ENCODE measurements at regions not wholly inside any gene's neighbourhood (a gene's known extent, or its start where the extent isn't known, plus 50 kb on each side); places are given as distances from the start of the nearest gene placed in this dataset.

GRCh38 chr4:26152056-26152455 is 168.8 kb upstream of the RBPJ start:
- Histone ChIP-seq H3K27me3 (ENCODE audit: insufficient read depth, low read length) (no peaks in the 10 kb centered on the region), H3K4me3 (ENCODE audit: low read length) (no peak overlapping the region), H3K9ac (ENCODE audit: low read depth, low read length) (no peak overlapping the region), H3K36me3 (ENCODE audit: insufficient read depth, low read depth, low read length) (no peaks in the 10 kb centered on the region), H3K4me1 (ENCODE audit: insufficient read depth, low read length) (no peaks in the 10 kb centered on the region), H3K27ac (ENCODE audit: low read length) (no peak overlapping the region), H3K9me3 (ENCODE audit: insufficient read depth, low read depth, low read length) (no peaks in the 10 kb centered on the region)

- H3K36me3 ChIP-seq (ENCODE audit: insufficient read depth, low read depth, low read length): no peaks in the 10 kb centered on the region
- no peak overlapping the region for H3K27ac ChIP-seq (ENCODE audit: low read length)
- H3K4me1 ChIP-seq (ENCODE audit: insufficient read depth, low read length): no peaks in the 10 kb centered on the region
- H3K4me3 ChIP-seq (ENCODE audit: low read length): no peak overlapping the region
- H3K9ac ChIP-seq (ENCODE audit: low read depth, low read length): no peak overlapping the region
- no peaks in the 10 kb centered on the region for H3K9me3 ChIP-seq (ENCODE audit: insufficient read depth, low read depth, low read length)
- H3K27me3 ChIP-seq (ENCODE audit: insufficient read depth, low read length): no peaks in the 10 kb centered on the region
Measured at GRCh38 chr4:26157541-26157940, 163.3 kb upstream of the RBPJ start.

GRCh38 chr4:26160591-26160990 is 160.2 kb upstream of the RBPJ start:
- no peaks in the 10 kb centered on the region for H3K9me3 ChIP-seq (ENCODE audit: insufficient read depth, low read depth, low read length)
- H3K4me3 ChIP-seq (ENCODE audit: low read length): no peak overlapping the region
- no peak overlapping the region for H3K27ac ChIP-seq (ENCODE audit: low read length)
- H3K36me3 ChIP-seq (ENCODE audit: insufficient read depth, low read depth, low read length): no peaks in the 10 kb centered on the region
- H3K27me3 ChIP-seq (ENCODE audit: insufficient read depth, low read length): no peaks in the 10 kb centered on the region
- no peak overlapping the region for H3K9ac ChIP-seq (ENCODE audit: low read depth, low read length)
- peaks cover 6% of the 10 kb centered on the region; the same call in 1 of the 2 replicates for H3K4me1 ChIP-seq (ENCODE audit: insufficient read depth, low read length)

DNA sequence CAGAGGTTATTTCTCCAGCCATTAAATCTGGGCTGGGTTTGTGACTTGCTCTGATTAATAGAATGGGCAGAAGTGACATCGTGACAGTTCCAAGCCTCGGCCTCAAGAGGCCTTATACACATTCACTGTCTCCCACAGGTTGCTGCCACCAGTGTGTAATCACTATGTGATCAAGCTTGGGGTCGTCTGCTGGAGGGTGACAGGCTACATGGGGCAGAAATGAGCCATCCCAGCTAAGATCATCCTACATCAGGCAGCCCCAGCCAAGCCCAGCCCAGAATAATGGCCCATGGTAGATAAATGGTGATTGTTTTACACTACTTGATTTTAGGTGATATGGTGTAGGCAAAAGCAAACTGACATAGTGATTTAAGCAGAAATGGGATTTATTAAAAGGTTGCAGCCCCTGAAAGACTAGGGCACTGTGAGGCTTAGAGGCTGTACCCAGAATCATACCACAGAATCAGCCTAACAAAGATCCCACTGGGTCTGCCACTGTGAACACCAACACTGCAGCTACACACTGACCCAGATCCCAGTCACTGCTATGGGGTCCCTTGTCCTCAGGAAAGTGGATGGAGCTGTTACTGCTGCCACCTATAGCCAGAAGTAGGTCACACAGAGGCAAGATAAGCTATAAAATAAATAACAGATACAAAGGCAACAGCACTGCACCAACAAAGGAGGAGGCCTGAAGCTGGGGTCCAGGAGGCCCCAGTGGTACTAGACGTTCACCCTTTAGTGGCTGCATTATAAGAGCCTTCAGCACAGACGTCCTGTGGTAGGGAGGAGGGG is 159.6 kb upstream of the RBPJ start:
- Histone ChIP-seq H3K9ac (ENCODE audit: low read depth, low read length) (no peak overlapping the region), H3K27me3 (ENCODE audit: insufficient read depth, low read length) (no peaks in the 10 kb centered on the region)

GRCh38 chr4:26162101-26162500 is 158.7 kb upstream of the RBPJ start:
- H3K4me3 ChIP-seq (ENCODE audit: low read length): no peak overlapping the region
- H3K4me1 ChIP-seq (ENCODE audit: insufficient read depth, low read length): peaks cover 6% of the 10 kb centered on the region; the same call in 1 of the 2 replicates
- no peaks in the 10 kb centered on the region for H3K27me3 ChIP-seq (ENCODE audit: insufficient read depth, low read length)
- no peaks in the 10 kb centered on the region for H3K9me3 ChIP-seq (ENCODE audit: insufficient read depth, low read depth, low read length)
- no peak overlapping the region for H3K9ac ChIP-seq (ENCODE audit: low read depth, low read length)
- no peak overlapping the region for H3K27ac ChIP-seq (ENCODE audit: low read length)
- H3K36me3 ChIP-seq (ENCODE audit: insufficient read depth, low read depth, low read length): no peaks in the 10 kb centered on the region

More for the DNA sequence above, 159.6 kb upstream of the RBPJ start:
- H3K4me3 ChIP-seq (ENCODE audit: low read length): no peak overlapping the region
- H3K4me1 ChIP-seq (ENCODE audit: insufficient read depth, low read length): peaks cover 6% of the 10 kb centered on the region; the same call in 1 of the 2 replicates
- no peaks in the 10 kb centered on the region for H3K36me3 ChIP-seq (ENCODE audit: insufficient read depth, low read depth, low read length)
- no peak overlapping the region for H3K27ac ChIP-seq (ENCODE audit: low read length)
- H3K9me3 ChIP-seq (ENCODE audit: insufficient read depth, low read depth, low read length): no peaks in the 10 kb centered on the region

- H3K27me3 ChIP-seq (ENCODE audit: insufficient read depth, low read length): no peaks in the 10 kb centered on the region
- H3K9ac ChIP-seq (ENCODE audit: low read depth, low read length): no peak overlapping the region
- no peak overlapping the region for H3K4me3 ChIP-seq (ENCODE audit: low read length)
- H3K4me1 ChIP-seq (ENCODE audit: insufficient read depth, low read length): peaks cover 6% of the 10 kb centered on the region; the same call in 1 of the 2 replicates
- no peaks in the 10 kb centered on the region for H3K9me3 ChIP-seq (ENCODE audit: insufficient read depth, low read depth, low read length)
- H3K36me3 ChIP-seq (ENCODE audit: insufficient read depth, low read depth, low read length): no peaks in the 10 kb centered on the region
- no peak overlapping the region for H3K27ac ChIP-seq (ENCODE audit: low read length)
Measured at GRCh38 chr4:26163425-26164362, 157.1 kb upstream of the RBPJ start.

- H3K27me3 ChIP-seq (ENCODE audit: insufficient read depth, low read length): no peaks in the 10 kb centered on the region
- H3K4me3 ChIP-seq (ENCODE audit: low read length): no peak overlapping the region
Measured at GRCh38 chr4:26171501-26171900, 149.3 kb upstream of the RBPJ start.

DNA sequence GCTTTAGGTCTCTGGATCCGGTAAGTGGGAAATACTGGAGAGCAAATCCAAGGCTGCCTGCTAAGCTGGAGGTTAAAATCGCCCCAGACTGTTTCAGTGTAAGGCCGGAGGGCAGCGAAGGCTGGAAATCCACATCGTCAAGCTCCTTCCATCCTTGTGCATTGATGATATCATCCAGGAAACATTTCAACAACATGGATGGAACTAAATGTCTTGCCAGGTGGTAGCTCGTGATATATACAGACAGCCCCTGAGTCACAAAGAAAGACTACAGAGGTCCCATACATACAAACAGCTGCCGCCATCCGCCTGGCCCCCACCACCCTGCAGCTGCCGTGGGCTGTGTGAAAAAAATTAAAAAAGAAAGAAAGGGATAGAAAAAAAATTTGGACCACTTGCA is 148.9 kb upstream of the RBPJ start:
- no peak overlapping the region for H3K4me3 ChIP-seq (ENCODE audit: low read length)
- no peak overlapping the region for H3K27ac ChIP-seq (ENCODE audit: low read length)
- H3K36me3 ChIP-seq (ENCODE audit: insufficient read depth, low read depth, low read length): no peaks in the 10 kb centered on the region
- no peaks in the 10 kb centered on the region for H3K27me3 ChIP-seq (ENCODE audit: insufficient read depth, low read length)
- no peaks in the 10 kb centered on the region for H3K4me1 ChIP-seq (ENCODE audit: insufficient read depth, low read length)
- no peak overlapping the region for H3K9ac ChIP-seq (ENCODE audit: low read depth, low read length)
- H3K9me3 ChIP-seq (ENCODE audit: insufficient read depth, low read depth, low read length): peaks cover 7% of the 10 kb centered on the region; the same call in 1 of the 2 replicates

More at GRCh38 chr4:26171501-26171900, 149.3 kb upstream of the RBPJ start:
- H3K27ac ChIP-seq (ENCODE audit: low read length): no peak overlapping the region
- H3K4me1 ChIP-seq (ENCODE audit: insufficient read depth, low read length): no peaks in the 10 kb centered on the region
- peaks cover 7% of the 10 kb centered on the region; the same call in 1 of the 2 replicates for H3K9me3 ChIP-seq (ENCODE audit: insufficient read depth, low read depth, low read length)
- no peaks in the 10 kb centered on the region for H3K36me3 ChIP-seq (ENCODE audit: insufficient read depth, low read depth, low read length)
- no peak overlapping the region for H3K9ac ChIP-seq (ENCODE audit: low read depth, low read length)

DNA sequence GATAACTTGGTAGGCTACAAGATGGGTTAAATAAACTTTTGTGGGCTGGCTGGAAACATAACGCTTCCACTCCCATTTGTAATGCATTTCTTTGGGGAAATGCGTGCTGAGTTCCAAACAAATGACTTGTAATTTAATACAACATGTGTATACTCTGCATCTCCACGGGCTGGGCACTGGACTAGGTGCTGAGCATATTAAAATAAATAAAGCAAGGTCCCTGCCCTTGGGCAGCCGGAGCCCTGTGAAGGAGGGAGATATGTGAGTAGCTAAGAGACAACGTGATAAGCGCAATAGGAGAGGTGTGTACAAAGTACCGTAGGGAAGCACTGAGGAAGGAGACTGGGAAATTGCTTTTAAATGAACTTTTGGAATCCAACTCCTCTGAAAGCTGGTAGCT is 147.2 kb upstream of the RBPJ start:
- Histone ChIP-seq H3K27ac (ENCODE audit: low read length) (no peak overlapping the region), H3K9ac (ENCODE audit: low read depth, low read length) (no peak overlapping the region), H3K9me3 (ENCODE audit: insufficient read depth, low read depth, low read length) (peaks cover 7% of the 10 kb centered on the region; the same call in 1 of the 2 replicates), H3K4me3 (ENCODE audit: low read length) (no peak overlapping the region), H3K4me1 (ENCODE audit: insufficient read depth, low read length) (no peaks in the 10 kb centered on the region), H3K27me3 (ENCODE audit: insufficient read depth, low read length) (no peaks in the 10 kb centered on the region), H3K36me3 (ENCODE audit: insufficient read depth, low read depth, low read length) (no peaks in the 10 kb centered on the region)

DNA sequence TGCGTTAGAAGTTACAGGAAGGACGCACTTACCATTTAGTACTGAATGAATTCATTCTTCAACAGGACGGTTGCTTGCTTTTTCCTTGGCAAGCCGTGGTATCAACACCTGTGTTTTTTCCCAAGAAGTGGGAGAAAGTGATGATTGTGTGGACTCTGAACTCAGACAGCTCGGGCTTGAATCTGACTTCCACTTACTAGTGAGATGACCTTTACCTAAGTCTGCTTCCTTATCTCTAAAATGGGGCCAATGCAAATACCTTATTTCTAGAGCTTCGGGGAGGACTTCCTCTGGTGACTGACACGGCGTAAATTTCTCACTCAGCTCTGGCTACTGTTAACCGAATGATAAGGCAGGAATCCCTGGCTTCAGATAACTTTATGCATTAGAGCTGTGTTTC is 146.8 kb upstream of the RBPJ start:
- no peak overlapping the region for H3K9ac ChIP-seq (ENCODE audit: low read depth, low read length)
- no peaks in the 10 kb centered on the region for H3K4me1 ChIP-seq (ENCODE audit: insufficient read depth, low read length)
- no peak overlapping the region for H3K4me3 ChIP-seq (ENCODE audit: low read length)
- H3K36me3 ChIP-seq (ENCODE audit: insufficient read depth, low read depth, low read length): no peaks in the 10 kb centered on the region
- H3K9me3 ChIP-seq (ENCODE audit: insufficient read depth, low read depth, low read length): peaks cover 7% of the 10 kb centered on the region; the same call in 1 of the 2 replicates
- H3K27me3 ChIP-seq (ENCODE audit: insufficient read depth, low read length): no peaks in the 10 kb centered on the region
- H3K27ac ChIP-seq (ENCODE audit: low read length): no peak overlapping the region

DNA sequence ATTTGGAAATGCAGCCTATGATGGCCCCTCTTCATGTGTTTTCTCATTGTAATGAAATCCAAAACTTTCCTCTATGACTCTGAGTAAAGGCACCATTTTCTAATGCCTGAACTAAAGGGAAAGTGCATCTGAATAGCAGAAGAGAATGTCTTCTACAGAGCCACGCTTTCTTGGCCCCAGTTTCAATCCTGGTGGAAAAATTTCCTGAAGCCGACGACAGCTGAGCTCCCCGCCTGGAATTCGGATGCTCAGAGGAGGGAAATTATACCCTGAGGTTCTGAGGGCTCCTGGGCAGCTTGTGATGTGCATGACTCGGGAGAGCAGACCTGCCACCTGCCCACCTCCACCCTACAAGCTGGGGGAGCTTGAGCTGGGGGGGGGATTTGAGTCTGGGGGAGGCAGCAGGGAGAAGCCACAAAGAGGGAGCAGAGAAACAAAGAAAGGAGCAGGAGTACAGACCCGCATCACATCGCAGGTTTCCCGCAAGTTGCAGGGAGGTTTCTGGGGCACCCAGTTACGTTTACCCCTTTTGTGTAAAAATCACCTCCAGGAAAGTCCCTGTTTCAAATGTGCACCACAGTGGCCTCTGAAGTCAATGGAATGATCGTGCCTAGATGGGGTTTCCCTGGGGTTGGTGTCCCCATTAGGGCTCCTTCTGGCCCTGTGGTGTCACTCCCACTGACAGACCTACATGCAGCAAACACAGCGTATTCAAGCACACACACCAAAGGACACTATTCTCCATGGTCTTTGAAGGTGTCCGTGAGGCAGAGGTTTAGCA is 145.6 kb upstream of the RBPJ start:
- no peak overlapping the region for H3K9ac ChIP-seq (ENCODE audit: low read depth, low read length)
- H3K9me3 ChIP-seq (ENCODE audit: insufficient read depth, low read depth, low read length): peaks cover 5% of the 10 kb centered on the region; the same call in 1 of the 2 replicates
- no peaks in the 10 kb centered on the region for H3K27me3 ChIP-seq (ENCODE audit: insufficient read depth, low read length)
- H3K27ac ChIP-seq (ENCODE audit: low read length): no peak overlapping the region
- H3K4me3 ChIP-seq (ENCODE audit: low read length): no peak overlapping the region
- H3K4me1 ChIP-seq (ENCODE audit: insufficient read depth, low read length): no peaks in the 10 kb centered on the region
- no peaks in the 10 kb centered on the region for H3K36me3 ChIP-seq (ENCODE audit: insufficient read depth, low read depth, low read length)
